HG03439 (cell line): ENCODE measurements at regions not wholly inside any gene's neighbourhood (a gene's known extent, or its start where the extent isn't known, plus 50 kb on each side); places are given as distances from the start of the nearest gene placed in this dataset.

Source experiments
- ATAC-seq: cut with Tn5 transposase; IDR thresholded peaks from one replicate; pipeline ENCODE4 v1.9.1; 2021; ENCODE audit warnings: mild to moderate bottlenecking, moderate library complexity; ENCODE audit not compliant: unreplicated experiment

GRCh38 chr13:30108216-30108912 is 199.0 kb downstream of the KATNAL1 start:
- ATAC-seq: no peak

GRCh38 chr13:30107521-30108136 is 199.7 kb downstream of the KATNAL1 start:
- ATAC-seq: no peak

GRCh38 chr13:30107121-30107520 is 200.2 kb downstream of the KATNAL1 start:
- ATAC-seq: no peak

- no peak for ATAC-seq
These were observed 202.0 kb downstream of the KATNAL1 start for GRCh38 chr13:30105381-30105780.

GRCh38 chr13:30103161-30103840 is 204.1 kb downstream of the KATNAL1 start:
- ATAC-seq: no peak

GRCh38 chr13:30100226-30100625 is 207.1 kb downstream of the KATNAL1 start:
- no peak for ATAC-seq

GRCh38 chr13:30097701-30098100 is 209.7 kb downstream of the KATNAL1 start:
- no peak for ATAC-seq

GRCh38 chr13:30097089-30097488 is 210.3 kb downstream of the KATNAL1 start:
- no peak for ATAC-seq

GRCh38 chr13:30094015-30094414 is 213.3 kb downstream of the KATNAL1 start:
- no peak for ATAC-seq

- no peak for ATAC-seq
These were observed 214.1 kb downstream of the KATNAL1 start for GRCh38 chr13:30093236-30093635.

- ATAC-seq: no peak
These were observed 215.7 kb downstream of the KATNAL1 start for GRCh38 chr13:30091691-30092090.

GRCh38 chr13:30091035-30091434 is 216.3 kb downstream of the KATNAL1 start:
- no peak for ATAC-seq

GRCh38 chr13:30088312-30088855 is 219.0 kb downstream of the KATNAL1 start:
- no peak for ATAC-seq

- ATAC-seq: no peak
These were observed 222.3 kb downstream of the KATNAL1 start for GRCh38 chr13:30085087-30085486.

GRCh38 chr13:30082391-30082790 is 225.0 kb downstream of the KATNAL1 start:
- no peak for ATAC-seq

GRCh38 chr13:30081331-30081730 is 226.0 kb downstream of the KATNAL1 start:
- ATAC-seq: no peak

- no peak for ATAC-seq
These were observed 227.8 kb downstream of the KATNAL1 start for GRCh38 chr13:30079501-30079900.

GRCh38 chr13:30078059-30078458 is 227.6 kb upstream of the UBL3 start:
- ATAC-seq: no peak

- no peak for ATAC-seq
These were observed 226.9 kb upstream of the UBL3 start for GRCh38 chr13:30077240-30077735.

GRCh38 chr13:30074955-30075614 is 224.7 kb upstream of the UBL3 start:
- ATAC-seq: no peak

GRCh38 chr13:30074431-30074830 is 224.0 kb upstream of the UBL3 start:
- ATAC-seq: no peak
